Cardiac muscle cell (in vitro differentiated cells and primary cell): ENCODE measurements at regions not wholly inside any gene's neighbourhood (a gene's known extent, or its start where the extent isn't known, plus 50 kb on each side); places are given as distances from the start of the nearest gene placed in this dataset.

ENCODE experiments used
- DNase-seq, 2 donors: peaks; one replicate each; pipeline versions ENCODE4 v3.0.0 to v3.0.0-alpha.2; 2010 to 2017; ENCODE audit warnings: low read depth in 1 of 2, low spot score in 1 of 2
- H3K27ac ChIP-seq: fragments of 200-600 bp; sonication (generic); 2 replicates; pipeline ENCODE4 v1.5.1; 2016
- H3K27me3 ChIP-seq: fragments of 200-600 bp; sonication (generic); 2 replicates; pipeline ENCODE4 v1.6.0; 2016; ENCODE audit warnings: control low read depth
- H3K36me3 ChIP-seq: fragments of 200-600 bp; sonication (generic); 2 replicates; pipeline ENCODE4 v1.5.1; 2016; ENCODE audit warnings: control low read depth
- H3K4me1 ChIP-seq: fragments of 200-600 bp; sonication (generic); 2 replicates; pipeline ENCODE4 v1.8.1; 2017; ENCODE audit warnings: low read depth, mild to moderate bottlenecking, mixed run types
- H3K4me3 ChIP-seq: fragments of 200-600 bp; sonication (generic); 2 replicates; pipeline ENCODE4 v1.5.1; 2016; ENCODE audit warnings: mild to moderate bottlenecking
- H3K9me3 ChIP-seq: fragments of 200-600 bp; sonication (generic); 2 replicates; pipeline ENCODE4 v1.5.1; 2017; ENCODE audit warnings: low read depth, mild to moderate bottlenecking, control low read depth
- TF ChIP-seq, protein P1 (sequence below): IDR thresholded peaks from 2 replicates; pipeline ENCODE4 v1.5.1; 2012; ENCODE audit warnings: low read depth, mild to moderate bottlenecking, low read length

DNA sequence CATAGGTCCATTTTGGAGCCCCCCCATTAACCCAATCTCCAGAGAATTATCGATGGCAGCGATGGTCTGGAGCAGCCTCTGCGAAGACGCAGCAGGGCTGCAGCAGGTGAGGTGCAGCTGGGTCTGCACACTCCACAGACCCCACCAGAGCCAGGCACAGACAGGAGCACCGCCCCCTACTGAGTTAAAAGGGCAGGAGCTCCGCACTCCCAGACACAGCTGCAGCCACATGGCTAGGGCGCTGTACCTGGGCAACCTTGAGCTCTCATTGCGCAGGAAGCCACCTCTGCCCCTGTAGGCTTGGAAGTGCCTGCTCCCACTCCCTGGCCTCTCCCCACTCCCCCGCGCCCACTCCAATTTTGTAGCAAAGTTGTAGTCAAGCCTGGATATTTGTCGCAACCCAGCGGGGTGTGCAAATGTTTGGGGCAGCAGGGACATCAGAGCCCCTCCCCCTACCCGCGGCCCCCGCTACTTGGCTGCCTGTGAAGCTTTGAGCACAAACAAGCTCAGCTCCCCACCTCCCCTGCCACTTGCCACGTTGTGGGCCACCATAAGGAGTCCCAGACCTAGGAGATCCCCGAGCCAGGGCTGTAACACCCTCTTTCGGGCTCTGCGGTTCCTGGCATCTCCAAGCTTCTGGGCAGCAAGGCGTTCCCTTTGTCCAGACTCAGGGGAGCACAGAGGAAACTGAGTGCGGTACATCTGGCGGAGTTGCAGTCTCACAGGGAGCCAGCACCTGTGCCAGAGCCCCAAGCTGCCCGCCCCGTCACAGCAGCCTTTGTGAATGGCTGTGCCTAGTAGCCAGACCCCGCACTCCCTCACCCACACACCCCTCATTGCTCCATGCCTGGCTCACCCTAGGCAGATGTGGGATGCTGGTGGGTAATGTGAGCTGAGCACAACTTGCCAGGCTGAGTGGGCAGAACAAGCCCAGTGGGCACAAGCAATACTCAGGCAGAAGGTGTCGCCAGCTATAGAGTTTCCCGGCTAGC, 949.7 kb upstream of the SLITRK1 start:
- DNase-seq, result no peak
- TF ChIP-seq, protein P1, sequence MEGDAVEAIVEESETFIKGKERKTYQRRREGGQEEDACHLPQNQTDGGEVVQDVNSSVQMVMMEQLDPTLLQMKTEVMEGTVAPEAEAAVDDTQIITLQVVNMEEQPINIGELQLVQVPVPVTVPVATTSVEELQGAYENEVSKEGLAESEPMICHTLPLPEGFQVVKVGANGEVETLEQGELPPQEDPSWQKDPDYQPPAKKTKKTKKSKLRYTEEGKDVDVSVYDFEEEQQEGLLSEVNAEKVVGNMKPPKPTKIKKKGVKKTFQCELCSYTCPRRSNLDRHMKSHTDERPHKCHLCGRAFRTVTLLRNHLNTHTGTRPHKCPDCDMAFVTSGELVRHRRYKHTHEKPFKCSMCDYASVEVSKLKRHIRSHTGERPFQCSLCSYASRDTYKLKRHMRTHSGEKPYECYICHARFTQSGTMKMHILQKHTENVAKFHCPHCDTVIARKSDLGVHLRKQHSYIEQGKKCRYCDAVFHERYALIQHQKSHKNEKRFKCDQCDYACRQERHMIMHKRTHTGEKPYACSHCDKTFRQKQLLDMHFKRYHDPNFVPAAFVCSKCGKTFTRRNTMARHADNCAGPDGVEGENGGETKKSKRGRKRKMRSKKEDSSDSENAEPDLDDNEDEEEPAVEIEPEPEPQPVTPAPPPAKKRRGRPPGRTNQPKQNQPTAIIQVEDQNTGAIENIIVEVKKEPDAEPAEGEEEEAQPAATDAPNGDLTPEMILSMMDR, result no peak
- Histone ChIP-seq H3K27me3 (no peaks in the 10 kb centered on the region), H3K4me1 (no peaks in the 10 kb centered on the region), H3K27ac (no peak overlapping the region), H3K36me3 (no peaks in the 10 kb centered on the region), H3K9me3 (no peaks in the 10 kb centered on the region), H3K4me3 (no peak overlapping the region)

- TF ChIP-seq, protein P1, result no peak
- Histone ChIP-seq H3K27ac (no peak overlapping the region), H3K9me3 (no peaks in the 10 kb centered on the region), H3K27me3 (no peaks in the 10 kb centered on the region), H3K36me3 (no peaks in the 10 kb centered on the region), H3K4me3 (no peak overlapping the region), H3K4me1 (no peaks in the 10 kb centered on the region)
- no peak for DNase-seq
Observed at GRCh38 chr13:84823528-84823927, 941.3 kb upstream of the SLITRK1 start.

DNA sequence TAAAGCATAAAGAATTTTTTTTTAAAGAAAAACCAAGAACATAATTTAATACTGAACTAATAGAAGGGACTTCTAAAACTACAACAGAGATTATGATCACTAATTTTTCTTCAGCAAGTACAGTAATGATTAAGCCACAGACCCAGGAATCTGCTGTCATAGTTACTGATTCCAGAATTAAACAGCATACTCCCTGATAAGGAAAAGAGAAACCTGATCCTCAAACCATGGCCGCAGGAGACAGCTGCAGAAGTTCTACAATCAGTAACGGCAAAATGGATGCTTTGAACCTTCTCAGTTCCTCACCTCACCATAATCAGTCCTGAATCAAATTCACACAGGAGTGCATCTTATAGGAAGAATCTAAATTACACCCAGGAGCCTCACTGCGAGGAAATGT, 939.0 kb upstream of the SLITRK1 start:
- Histone ChIP-seq H3K4me1 (no peaks in the 10 kb centered on the region), H3K27me3 (no peaks in the 10 kb centered on the region), H3K9me3 (no peaks in the 10 kb centered on the region), H3K4me3 (no peak overlapping the region), H3K36me3 (no peaks in the 10 kb centered on the region), H3K27ac (no peak overlapping the region)
- DNase-seq, result no peak
- TF ChIP-seq, protein P1, result no peak

DNA sequence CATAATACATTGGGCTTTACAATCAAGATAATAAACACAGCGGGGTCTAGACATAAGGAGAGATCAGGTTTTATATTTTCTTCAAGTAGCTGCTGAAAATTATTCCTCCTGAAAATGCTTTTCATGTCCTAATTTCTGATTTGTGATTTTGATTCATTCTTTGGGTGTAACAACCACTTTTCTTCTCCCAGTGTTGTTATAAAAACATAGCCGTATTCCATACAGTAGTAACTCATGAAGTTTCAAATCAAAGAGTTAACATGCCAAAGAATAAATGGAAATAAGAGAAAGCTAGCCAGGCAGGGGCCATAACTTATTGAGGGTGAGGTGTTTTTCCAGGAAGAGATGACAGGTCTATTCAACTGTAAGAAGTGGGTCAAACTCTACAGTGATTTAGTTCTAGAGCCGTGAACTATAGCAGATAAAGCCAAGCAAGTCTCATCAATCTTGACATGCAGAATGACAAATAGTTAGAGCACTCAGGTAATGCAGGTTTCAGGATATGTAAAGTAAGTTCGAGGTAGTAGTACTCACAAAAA, 934.4 kb upstream of the SLITRK1 start:
- DNase-seq, result no peak
- no peaks in the 10 kb centered on the region for H3K36me3 ChIP-seq
- no peaks in the 10 kb centered on the region for H3K4me1 ChIP-seq
- H3K4me3 ChIP-seq, result no peak overlapping the region
- H3K9me3 ChIP-seq, result no peaks in the 10 kb centered on the region
- H3K27ac ChIP-seq, result no peak overlapping the region
- no peaks in the 10 kb centered on the region for H3K27me3 ChIP-seq
- TF ChIP-seq, protein P1, result no peak

DNA sequence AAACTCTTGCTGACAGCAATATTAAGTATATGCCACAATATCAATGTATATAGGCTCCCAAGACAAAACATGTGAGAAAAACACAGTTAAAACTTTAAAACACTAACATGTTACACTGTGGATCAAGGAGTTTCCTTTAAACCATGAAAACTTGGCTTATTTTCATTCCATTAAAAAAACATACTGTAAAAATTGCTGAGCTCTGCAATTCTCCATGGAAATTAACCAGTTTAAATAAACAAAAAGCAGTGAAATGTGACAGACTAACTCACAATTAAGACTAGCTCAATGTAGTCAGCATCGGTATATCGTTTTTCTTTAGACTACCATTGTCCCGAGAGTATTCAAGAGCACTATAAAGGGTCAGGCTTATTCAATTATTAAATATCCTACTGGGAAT, 930.5 kb upstream of the SLITRK1 start:
- TF ChIP-seq, protein P1, result no peak
- H3K27me3 ChIP-seq, result no peaks in the 10 kb centered on the region

More for the DNA sequence above, 930.5 kb upstream of the SLITRK1 start:
- H3K4me3 ChIP-seq, result no peak overlapping the region
- H3K27ac ChIP-seq, result no peak overlapping the region
- H3K36me3 ChIP-seq, result no peaks in the 10 kb centered on the region
- no peaks in the 10 kb centered on the region for H3K4me1 ChIP-seq
- no peak for DNase-seq
- no peaks in the 10 kb centered on the region for H3K9me3 ChIP-seq
